Hematopoietic multipotent progenitor cell (in vitro differentiated cells): ENCODE measurements at regions not wholly inside any gene's neighbourhood (a gene's known extent, or its start where the extent isn't known, plus 50 kb on each side); places are given as distances from the start of the nearest gene placed in this dataset.

Experiments used
- DNase-seq, 3 donors: peaks; one replicate each; pipeline ENCODE4 v3.0.0-alpha.2; 2011 to 2015; ENCODE audit warnings: low read depth in 2 of 3, low spot score in 2 of 3

GRCh38 chr13:105773863-105774538, 761.5 kb downstream of the EFNB2 start:
- peak in 2 of 3 donors; percentile 1 to 2 for DNase-seq

- DNase-seq = no peak
These were observed 762.2 kb downstream of the EFNB2 start for GRCh38 chr13:105773241-105773640.

GRCh38 chr13:105764486-105764885, 771.0 kb downstream of the EFNB2 start:
- DNase-seq = no peak

- no peak for DNase-seq
These were observed 771.6 kb downstream of the EFNB2 start for GRCh38 chr13:105763851-105764250.

- no peak for DNase-seq
These were observed 773.4 kb downstream of the EFNB2 start for GRCh38 chr13:105762096-105762495.

GRCh38 chr13:105758918-105759860, 776.3 kb downstream of the EFNB2 start:
- DNase-seq = no peak

GRCh38 chr13:105740739-105741138, 794.7 kb downstream of the EFNB2 start:
- DNase-seq = no peak

GRCh38 chr13:105737688-105738087, 797.8 kb downstream of the EFNB2 start:
- no peak for DNase-seq

GRCh38 chr13:105735281-105735680, 800.2 kb downstream of the EFNB2 start:
- DNase-seq = no peak

GRCh38 chr13:105732806-105733529, 802.5 kb downstream of the EFNB2 start:
- DNase-seq = no peak

- DNase-seq = no peak
These were observed 809.6 kb downstream of the EFNB2 start for GRCh38 chr13:105725887-105726286.

GRCh38 chr13:105721016-105721415, 814.4 kb downstream of the EFNB2 start:
- no peak for DNase-seq

GRCh38 chr13:105719859-105720258, 815.6 kb downstream of the EFNB2 start:
- DNase-seq = no peak

GRCh38 chr13:105709181-105709580, 826.3 kb downstream of the EFNB2 start:
- no peak for DNase-seq

- no peak for DNase-seq
These were observed 831.6 kb downstream of the EFNB2 start for GRCh38 chr13:105703843-105704242.

- DNase-seq = no peak
These were observed 833.0 kb downstream of the EFNB2 start for GRCh38 chr13:105702441-105702840.

- DNase-seq = no peak
These were observed 842.7 kb downstream of the EFNB2 start for GRCh38 chr13:105692769-105693168.

- no peak for DNase-seq
These were observed 851.2 kb downstream of the EFNB2 start for GRCh38 chr13:105684216-105684615.

GRCh38 chr13:105679838-105680237, 855.6 kb downstream of the EFNB2 start:
- no peak for DNase-seq

- DNase-seq = no peak
These were observed 857.4 kb downstream of the EFNB2 start for GRCh38 chr13:105678072-105678471.

GRCh38 chr13:105672881-105673280, 862.6 kb downstream of the EFNB2 start:
- DNase-seq = no peak
